Lung (tissue), 11 donors: ENCODE measurements at regions not wholly inside any gene's neighbourhood (a gene's known extent, or its start where the extent isn't known, plus 50 kb on each side); places are given as distances from the start of the nearest gene placed in this dataset.

ENCODE experiments used
- ATAC-seq: fragments of 200-7000 bp; cut with Tn5 transposase; one replicate; pipeline ENCODE4 v1.9.1; 2020; ENCODE audit warnings: moderate number of reproducible peaks; ENCODE audit not compliant: insufficient read depth, low FRiP score
- DNase-seq, 3 donors: peaks; one replicate each; pipeline ENCODE4 v3.0.0-alpha.2; 2013 to 2017
- H3K27ac ChIP-seq, 2 donors: one replicate each; pipeline ENCODE4 v1.5.1; 2013; ENCODE audit warnings: mild to moderate bottlenecking in 2 of 2, moderate library complexity in 2 of 2, control low read depth in 1 of 2, inconsistent platforms in 1 of 2, low read depth in 1 of 2, low read length in 1 of 2
- H3K27me3 ChIP-seq, 3 donors: one replicate each; pipeline ENCODE4 v1.5.1; 2013; ENCODE audit warnings: low read length in 2 of 3; ENCODE audit not compliant: control insufficient read depth in 3 of 3, insufficient read depth in 3 of 3
- H3K36me3 ChIP-seq, 4 donors: one replicate each; pipeline ENCODE4 v1.5.1; 2013; ENCODE audit warnings: low read length in 4 of 4, mild to moderate bottlenecking in 1 of 4, moderate library complexity in 1 of 4; ENCODE audit not compliant: control insufficient read depth in 4 of 4, insufficient read depth in 4 of 4
- H3K4me1 ChIP-seq, 5 donors: one replicate each; pipeline ENCODE4 v1.5.1; 2013; ENCODE audit warnings: low read length in 5 of 5, mild to moderate bottlenecking in 2 of 5, moderate library complexity in 1 of 5; ENCODE audit not compliant: control insufficient read depth in 5 of 5, insufficient read depth in 5 of 5
- H3K4me3 ChIP-seq: one replicate; pipeline ENCODE4 v1.5.1; 2013; ENCODE audit warnings: mild to moderate bottlenecking, control low read depth, moderate library complexity
- H3K9ac ChIP-seq, 2 donors: one replicate each; pipeline ENCODE4 v1.5.1; 2013; ENCODE audit warnings: low read length in 2 of 2, control low read depth in 1 of 2; ENCODE audit not compliant: insufficient read depth in 1 of 2
- H3K9me3 ChIP-seq, 4 donors: one replicate each; pipeline ENCODE4 v1.5.1; 2013; ENCODE audit warnings: low read length in 3 of 4, mild to moderate bottlenecking in 1 of 4, moderate library complexity in 1 of 4; ENCODE audit not compliant: control insufficient read depth in 4 of 4, insufficient read depth in 3 of 4
- WGBS, 2 donors: extraction: QIAGEN DNeasy Blood & Tissue Kit; methylation state at CpG; one replicate each; pipeline ENCODE4 v1.1.7; 2013; 5-methylcytosine and 5-hydroxymethylcytosine counted together
- TF ChIP-seq, protein P1 (sequence below): IDR thresholded peaks from 2 replicates; pipeline ENCODE4 v1.5.1; 2012; ENCODE audit warnings: mild to moderate bottlenecking; ENCODE audit errors: control extremely low read depth, extremely low read depth
- donor health status: control.
- donor health status: control.
- donor health status: Bipolar disorder and iron deficiency.
- donor health status: healthy.
- donor health status: DM: yes; HTN: yes; CAD: no.

DNA sequence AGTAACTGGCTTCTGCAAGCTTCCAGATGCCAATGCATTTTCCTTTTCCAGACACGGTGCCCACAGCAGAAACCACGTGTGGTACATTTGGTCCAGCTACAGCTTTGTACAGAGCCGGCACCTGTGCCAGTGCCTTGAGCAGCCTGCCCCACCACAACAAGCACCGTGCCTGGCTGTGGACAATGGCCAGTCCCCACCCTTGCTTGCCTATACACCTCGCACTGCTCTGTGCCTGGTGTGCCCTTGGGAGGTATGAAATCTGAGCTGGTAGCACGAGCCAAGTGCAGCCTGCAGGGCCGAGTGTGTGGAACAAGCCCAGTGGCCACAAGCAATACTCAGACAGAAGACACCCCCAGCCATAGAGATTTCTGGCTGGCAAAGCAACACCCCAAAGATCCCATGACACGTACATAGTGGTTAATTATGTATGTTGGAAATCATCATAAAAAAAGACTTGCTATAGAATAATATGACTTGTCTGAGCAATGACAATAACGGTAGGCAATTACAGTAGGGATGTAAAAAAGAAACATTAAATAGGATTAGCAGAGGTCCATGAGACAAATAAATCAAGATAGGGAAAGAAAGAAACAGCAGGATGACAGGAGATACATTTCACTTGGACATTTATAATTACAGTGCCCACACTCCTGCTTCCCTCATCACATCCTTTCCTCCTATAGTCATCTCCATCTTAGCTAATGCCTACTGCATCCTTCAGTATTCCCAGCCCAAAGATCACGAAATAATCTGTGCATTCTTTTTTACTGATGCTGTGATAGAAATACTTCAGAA is 1399.5 kb downstream of the PCDH9 start:
- Histone ChIP-seq H3K9ac (no peak overlapping the region), H3K27me3 (no peaks in the 10 kb centered on the region), H3K4me1 (no peaks in the 10 kb centered on the region), H3K36me3 (no peaks in the 10 kb centered on the region), H3K4me3 (no peak overlapping the region), H3K27ac (no peak overlapping the region), H3K9me3 (peaks cover 0 to 5% (median 0%) of the 10 kb centered on the region in 4 donors)
- ATAC-seq (no peak), DNase-seq (no peak)
- TF ChIP-seq, protein P1, sequence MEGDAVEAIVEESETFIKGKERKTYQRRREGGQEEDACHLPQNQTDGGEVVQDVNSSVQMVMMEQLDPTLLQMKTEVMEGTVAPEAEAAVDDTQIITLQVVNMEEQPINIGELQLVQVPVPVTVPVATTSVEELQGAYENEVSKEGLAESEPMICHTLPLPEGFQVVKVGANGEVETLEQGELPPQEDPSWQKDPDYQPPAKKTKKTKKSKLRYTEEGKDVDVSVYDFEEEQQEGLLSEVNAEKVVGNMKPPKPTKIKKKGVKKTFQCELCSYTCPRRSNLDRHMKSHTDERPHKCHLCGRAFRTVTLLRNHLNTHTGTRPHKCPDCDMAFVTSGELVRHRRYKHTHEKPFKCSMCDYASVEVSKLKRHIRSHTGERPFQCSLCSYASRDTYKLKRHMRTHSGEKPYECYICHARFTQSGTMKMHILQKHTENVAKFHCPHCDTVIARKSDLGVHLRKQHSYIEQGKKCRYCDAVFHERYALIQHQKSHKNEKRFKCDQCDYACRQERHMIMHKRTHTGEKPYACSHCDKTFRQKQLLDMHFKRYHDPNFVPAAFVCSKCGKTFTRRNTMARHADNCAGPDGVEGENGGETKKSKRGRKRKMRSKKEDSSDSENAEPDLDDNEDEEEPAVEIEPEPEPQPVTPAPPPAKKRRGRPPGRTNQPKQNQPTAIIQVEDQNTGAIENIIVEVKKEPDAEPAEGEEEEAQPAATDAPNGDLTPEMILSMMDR, result no peak
- WGBS, 2 donors, result 87 to 90% methylated on average over 10 of the region's 10 CpGs

DNA sequence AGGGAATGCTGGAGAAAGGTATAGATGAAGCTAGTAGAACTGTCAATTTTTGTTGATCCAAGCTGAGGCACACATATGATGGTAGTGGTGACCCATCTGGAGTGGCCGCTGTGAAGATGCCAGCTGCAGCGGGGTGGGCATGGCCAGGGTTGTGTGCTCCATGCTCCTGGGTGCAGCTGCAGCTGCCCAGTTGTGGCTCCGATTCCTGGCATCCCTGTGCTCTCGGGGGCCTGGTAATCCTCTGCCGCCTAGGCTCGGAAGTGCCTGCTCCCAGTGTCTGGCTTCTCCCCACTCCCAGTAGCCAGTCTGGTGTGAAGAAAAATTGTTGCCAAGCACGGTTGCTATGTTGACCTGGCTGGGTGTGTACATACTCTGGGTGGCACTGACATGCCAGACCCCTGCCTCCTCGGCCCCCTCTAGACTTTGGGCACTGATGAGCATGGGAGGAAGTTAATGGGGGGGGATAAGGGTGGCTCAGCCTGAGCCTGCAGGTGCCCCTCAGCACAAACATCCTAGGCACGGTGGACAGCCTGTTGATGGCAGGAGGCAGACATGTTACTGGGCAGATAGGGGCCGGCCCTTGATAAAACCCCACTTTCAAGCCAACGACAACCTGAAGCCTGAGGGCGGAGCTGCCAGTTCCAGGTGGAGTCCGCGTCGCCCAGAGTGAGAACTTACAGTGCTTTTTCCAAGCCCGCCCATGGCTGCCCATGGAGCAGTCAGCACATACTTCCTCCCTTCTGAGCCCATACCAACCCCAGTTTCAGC is 1400.7 kb downstream of the PCDH9 start:
- TF ChIP-seq, protein P1, result no peak
- no peaks in the 10 kb centered on the region for H3K36me3 ChIP-seq
- 91 to 93% methylated on average over 16 of the region's 16 CpGs for WGBS, 2 donors
- H3K27me3 ChIP-seq, result no peaks in the 10 kb centered on the region
- H3K9ac ChIP-seq, result no peak overlapping the region
- H3K4me3 ChIP-seq, result no peak overlapping the region
- ATAC-seq (no peak), DNase-seq (no peak)
- no peak overlapping the region for H3K27ac ChIP-seq
- no peaks in the 10 kb centered on the region for H3K4me1 ChIP-seq
- H3K9me3 ChIP-seq, result peaks cover 0 to 5% (median 0%) of the 10 kb centered on the region in 4 donors

DNA sequence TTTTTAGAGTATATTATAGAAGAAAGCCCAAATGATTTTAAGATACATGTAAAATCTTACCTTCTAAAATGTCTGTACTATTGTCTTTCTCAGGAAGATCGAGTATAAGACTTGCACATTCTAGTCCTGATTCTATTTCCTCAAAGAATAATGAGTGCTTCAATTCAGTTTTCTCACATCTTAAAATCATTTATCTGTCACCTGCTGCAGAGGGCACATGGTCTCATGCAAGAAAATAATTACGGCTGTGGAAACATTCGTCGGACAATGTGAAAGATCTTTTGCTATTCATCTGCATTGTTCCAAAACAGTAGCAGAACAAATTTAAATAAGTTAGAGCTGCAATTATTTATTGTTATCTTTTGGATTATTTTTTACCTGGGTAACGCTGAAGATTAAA is 1403.5 kb downstream of the PCDH9 start:
- no peaks in the 10 kb centered on the region for H3K4me1 ChIP-seq
- no peaks in the 10 kb centered on the region for H3K36me3 ChIP-seq
- no peak overlapping the region for H3K4me3 ChIP-seq
- peaks cover 0 to 5% (median 0%) of the 10 kb centered on the region in 4 donors for H3K9me3 ChIP-seq
- 79 to 86% methylated on average over 5 of the region's 5 CpGs for WGBS, 2 donors
- TF ChIP-seq, protein P1, result no peak
- H3K9ac ChIP-seq, result no peak overlapping the region
- no peaks in the 10 kb centered on the region for H3K27me3 ChIP-seq
- ATAC-seq, result no peak
- no peak for DNase-seq
- no peak overlapping the region for H3K27ac ChIP-seq
